ENCODE measurements at regions not wholly inside any gene's neighbourhood (a gene's known extent, or its start where the extent isn't known, plus 50 kb on each side); places are given as distances from the start of the nearest gene placed in this dataset.

GRCh38 chr15:47573673-47574072 lies 143.6 kb upstream of the SEMA6D start:
- no peak for DNase-seq (ENCODE audit: low spot score)

GRCh38 chr15:47577000-47577399 lies 140.3 kb upstream of the SEMA6D start:
- DNase-seq (ENCODE audit: low spot score), result no peak

- DNase-seq (ENCODE audit: low spot score), result no peak
Observed at GRCh38 chr15:47577461-47577860, 139.8 kb upstream of the SEMA6D start.

GRCh38 chr15:47582233-47582632 lies 135.1 kb upstream of the SEMA6D start:
- DNase-seq (ENCODE audit: low spot score), result no peak

- DNase-seq (ENCODE audit: low spot score), result no peak
Observed at GRCh38 chr15:47584316-47584715, 133.0 kb upstream of the SEMA6D start.

GRCh38 chr15:47586653-47587224 lies 130.6 kb upstream of the SEMA6D start:
- no peak for DNase-seq (ENCODE audit: low spot score)

- no peak for DNase-seq (ENCODE audit: low spot score)
Observed at GRCh38 chr15:47587940-47588802, 129.1 kb upstream of the SEMA6D start.

GRCh38 chr15:47588958-47589357 lies 128.3 kb upstream of the SEMA6D start:
- no peak for DNase-seq (ENCODE audit: low spot score)

- DNase-seq (ENCODE audit: low spot score), result no peak
Observed at GRCh38 chr15:47598996-47599395, 118.3 kb upstream of the SEMA6D start.

- no peak for DNase-seq (ENCODE audit: low spot score)
Observed at GRCh38 chr15:47599806-47600205, 117.5 kb upstream of the SEMA6D start.

- DNase-seq (ENCODE audit: low spot score), result no peak
Observed at GRCh38 chr15:47602121-47602520, 115.2 kb upstream of the SEMA6D start.

GRCh38 chr15:47603026-47603425 lies 114.3 kb upstream of the SEMA6D start:
- DNase-seq (ENCODE audit: low spot score), result no peak

- no peak for DNase-seq (ENCODE audit: low spot score)
Observed at GRCh38 chr15:47607695-47608094, 109.6 kb upstream of the SEMA6D start.

- no peak for DNase-seq (ENCODE audit: low spot score)
Observed at GRCh38 chr15:47609693-47610092, 107.6 kb upstream of the SEMA6D start.

GRCh38 chr15:47610736-47611135 lies 106.6 kb upstream of the SEMA6D start:
- no peak for DNase-seq (ENCODE audit: low spot score)

GRCh38 chr15:47614360-47615011 lies 102.8 kb upstream of the SEMA6D start:
- DNase-seq (ENCODE audit: low spot score), result no peak

- no peak for DNase-seq (ENCODE audit: low spot score)
Observed at GRCh38 chr15:47616876-47617275, 100.4 kb upstream of the SEMA6D start.

- no peak for DNase-seq (ENCODE audit: low spot score)
Observed at GRCh38 chr15:47618241-47618640, 99.1 kb upstream of the SEMA6D start.

- no peak for DNase-seq (ENCODE audit: low spot score)
Observed at GRCh38 chr15:47620960-47621681, 96.2 kb upstream of the SEMA6D start.

- no peak for DNase-seq (ENCODE audit: low spot score)
Observed at GRCh38 chr15:47622055-47622454, 95.2 kb upstream of the SEMA6D start.

GRCh38 chr15:47624503-47624902 lies 92.8 kb upstream of the SEMA6D start:
- DNase-seq (ENCODE audit: low spot score), result no peak

GRCh38 chr15:47639042-47639441 lies 78.3 kb upstream of the SEMA6D start:
- DNase-seq (ENCODE audit: low spot score), result no peak

GRCh38 chr15:47640079-47640478 lies 77.2 kb upstream of the SEMA6D start:
- no peak for DNase-seq (ENCODE audit: low spot score)
